Spinal cord (tissue), 9 donors: ENCODE measurements at regions not wholly inside any gene's neighbourhood (a gene's known extent, or its start where the extent isn't known, plus 50 kb on each side); places are given as distances from the start of the nearest gene placed in this dataset.
A peak's percentile ranks its signal among the peaks of the same experiment; 100 is the strongest.

ENCODE experiments used
- DNase-seq, 6 donors: peaks; one replicate each; pipeline versions ENCODE4 v3.0.0 to v3.0.0-alpha.2; 2013 to 2015; ENCODE audit warnings: low spot score in 6 of 6, low read depth in 4 of 6
- H3K27ac ChIP-seq: one replicate; pipeline ENCODE4 v1.5.1; 2013; ENCODE audit warnings: low read depth, low read length, control low read depth
- H3K27me3 ChIP-seq: one replicate; pipeline ENCODE4 v1.6.1; 2013; ENCODE audit warnings: low read length; ENCODE audit not compliant: control insufficient read depth, insufficient read depth
- H3K36me3 ChIP-seq: one replicate; pipeline ENCODE4 v1.6.1; 2013; ENCODE audit warnings: low read length; ENCODE audit not compliant: control insufficient read depth, insufficient read depth
- H3K4me1 ChIP-seq: one replicate; pipeline ENCODE4 v1.6.1; 2013; ENCODE audit warnings: low read length; ENCODE audit not compliant: control insufficient read depth, insufficient read depth
- H3K4me3 ChIP-seq: one replicate; pipeline ENCODE4 v1.5.1; 2013; ENCODE audit warnings: low read depth, low read length, control low read depth
- H3K9me3 ChIP-seq: one replicate; pipeline ENCODE4 v1.6.1; 2013; ENCODE audit warnings: low read length; ENCODE audit not compliant: control insufficient read depth, insufficient read depth
- WGBS: methylation state at CpG from one replicate; pipeline ENCODE4 v1.1.5; 2013; ENCODE audit warnings: missing lambda C conversion rate; ENCODE audit not compliant: insufficient coverage; 5-methylcytosine and 5-hydroxymethylcytosine counted together
- donor health status: healthy.

DNA sequence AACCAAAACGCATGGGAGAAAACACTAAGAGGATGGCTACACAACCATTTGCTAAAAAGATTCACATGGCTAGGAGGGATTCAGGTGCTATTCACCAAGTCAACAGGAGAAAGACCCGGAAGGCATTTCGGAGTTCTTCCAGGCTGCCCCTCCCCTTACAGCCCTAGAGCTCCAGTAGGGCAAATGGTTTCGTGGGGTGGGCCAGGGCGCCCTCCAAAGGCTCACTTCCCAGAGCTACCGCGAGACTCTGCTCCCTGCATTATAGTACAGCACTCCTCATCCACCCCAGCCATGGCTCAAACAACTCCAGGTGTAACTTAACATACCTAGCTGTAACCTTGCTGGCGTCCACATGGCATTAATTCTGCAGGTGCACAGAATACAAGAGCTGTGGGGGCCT lies 179.7 kb downstream of the SLC39A8 start:
- H3K27me3 ChIP-seq, result no peaks in the 10 kb centered on the region
- WGBS, result 98% methylated on average over 6 of the region's 8 CpGs

GRCh38 chr4:102163404-102164140 lies 181.7 kb downstream of the SLC39A8 start:
- DNase-seq, result no peak
- no peak overlapping the region for H3K4me3 ChIP-seq
- no peaks in the 10 kb centered on the region for H3K27me3 ChIP-seq
- peaks cover 2% of the 10 kb centered on the region for H3K4me1 ChIP-seq
- H3K27ac ChIP-seq, result no peak overlapping the region
- WGBS, result 80% methylated on average over 1 of the region's 4 CpGs
- no peaks in the 10 kb centered on the region for H3K36me3 ChIP-seq
- no peaks in the 10 kb centered on the region for H3K9me3 ChIP-seq

More for the DNA sequence above, 179.7 kb downstream of the SLC39A8 start:
- no peak overlapping the region for H3K27ac ChIP-seq
- H3K9me3 ChIP-seq, result no peaks in the 10 kb centered on the region
- no peak overlapping the region for H3K4me3 ChIP-seq
- peaks cover 2% of the 10 kb centered on the region for H3K4me1 ChIP-seq
- no peak for DNase-seq
- H3K36me3 ChIP-seq, result no peaks in the 10 kb centered on the region

- Histone ChIP-seq H3K4me1 (no peaks in the 10 kb centered on the region), H3K36me3 (no peaks in the 10 kb centered on the region), H3K4me3 (no peak overlapping the region), H3K27me3 (no peaks in the 10 kb centered on the region), H3K27ac (no peak overlapping the region), H3K9me3 (no peaks in the 10 kb centered on the region)
- 59% methylated on average over 3 of the region's 6 CpGs for WGBS
- no peak for DNase-seq
Observed at GRCh38 chr4:102157984-102158383, 187.3 kb downstream of the SLC39A8 start.

- H3K4me3 ChIP-seq, result no peak overlapping the region
- H3K36me3 ChIP-seq, result no peaks in the 10 kb centered on the region
- no CpG with 5 or more reads among the region's 1 CpG for WGBS
- no peaks in the 10 kb centered on the region for H3K9me3 ChIP-seq
- no peak overlapping the region for H3K27ac ChIP-seq
- no peak for DNase-seq
- no peaks in the 10 kb centered on the region for H3K27me3 ChIP-seq
- no peaks in the 10 kb centered on the region for H3K4me1 ChIP-seq
Observed at GRCh38 chr4:102153391-102153790, 191.9 kb downstream of the SLC39A8 start.

GRCh38 chr4:102151696-102152095 lies 193.6 kb downstream of the SLC39A8 start:
- no peak overlapping the region for H3K27ac ChIP-seq
- H3K27me3 ChIP-seq, result no peaks in the 10 kb centered on the region
- WGBS, result no CpG with 5 or more reads among the region's 1 CpG
- DNase-seq, result no peak
- H3K4me3 ChIP-seq, result no peak overlapping the region
- H3K9me3 ChIP-seq, result no peaks in the 10 kb centered on the region
- no peaks in the 10 kb centered on the region for H3K36me3 ChIP-seq
- H3K4me1 ChIP-seq, result no peaks in the 10 kb centered on the region

GRCh38 chr4:102143433-102143832 lies 201.8 kb downstream of the SLC39A8 start:
- WGBS, result no CpG with 5 or more reads among the region's 1 CpG
- H3K27me3 ChIP-seq, result no peaks in the 10 kb centered on the region
- H3K9me3 ChIP-seq, result no peaks in the 10 kb centered on the region
- H3K4me3 ChIP-seq, result no peak overlapping the region
- DNase-seq, result no peak
- H3K4me1 ChIP-seq, result no peaks in the 10 kb centered on the region
- no peak overlapping the region for H3K27ac ChIP-seq
- no peaks in the 10 kb centered on the region for H3K36me3 ChIP-seq

DNA sequence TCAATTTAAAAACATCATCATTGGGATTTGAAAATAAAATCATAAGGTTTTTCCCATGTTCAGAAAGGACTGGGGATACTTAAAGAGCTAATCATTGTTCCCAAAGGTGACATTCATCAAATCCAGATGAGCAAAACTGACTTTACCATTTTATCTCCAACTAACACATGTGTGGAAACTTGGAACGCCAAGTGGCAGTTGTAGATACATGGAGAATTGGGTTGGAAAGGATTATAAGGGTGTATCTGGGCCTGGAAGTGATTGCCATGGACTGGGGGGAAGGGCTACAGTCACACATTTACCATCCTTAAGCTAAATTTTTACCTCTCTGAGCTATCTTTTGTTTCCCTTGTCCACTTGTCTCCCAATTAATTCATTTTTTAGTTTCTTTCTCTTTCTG lies 203.4 kb downstream of the SLC39A8 start:
- no peak for DNase-seq
- H3K4me3 ChIP-seq, result no peak overlapping the region
- no peaks in the 10 kb centered on the region for H3K27me3 ChIP-seq
- no CpG with 5 or more reads among the region's 1 CpG for WGBS
- H3K9me3 ChIP-seq, result no peaks in the 10 kb centered on the region
- no peaks in the 10 kb centered on the region for H3K36me3 ChIP-seq
- H3K4me1 ChIP-seq, result no peaks in the 10 kb centered on the region
- H3K27ac ChIP-seq, result no peak overlapping the region

DNA sequence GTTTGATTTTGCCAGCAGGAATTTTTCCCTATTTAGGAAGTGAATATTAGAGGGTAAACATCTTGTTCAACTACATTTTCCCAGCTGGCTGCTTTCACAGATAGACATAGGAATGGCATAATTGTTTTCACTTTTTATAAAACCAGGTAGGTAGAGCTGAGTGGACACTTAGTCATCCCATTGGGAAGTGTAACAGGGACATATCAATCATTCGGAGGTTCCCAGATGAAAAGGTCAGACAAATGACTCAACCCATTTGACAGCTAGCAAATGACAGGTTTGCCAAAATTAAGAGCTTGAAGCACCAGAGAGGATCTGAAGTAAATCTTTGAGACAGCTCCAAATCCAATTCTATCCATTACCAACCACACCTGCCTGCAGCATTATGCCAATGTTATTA lies 205.3 kb downstream of the SLC39A8 start:
- H3K9me3 ChIP-seq, result no peaks in the 10 kb centered on the region
- no peak overlapping the region for H3K27ac ChIP-seq
- no peak for DNase-seq
- WGBS, result 100% methylated on average over 1 of the region's 1 CpG
- no peaks in the 10 kb centered on the region for H3K36me3 ChIP-seq
- no peaks in the 10 kb centered on the region for H3K27me3 ChIP-seq
- H3K4me3 ChIP-seq, result no peak overlapping the region
- H3K4me1 ChIP-seq, result no peaks in the 10 kb centered on the region

DNA sequence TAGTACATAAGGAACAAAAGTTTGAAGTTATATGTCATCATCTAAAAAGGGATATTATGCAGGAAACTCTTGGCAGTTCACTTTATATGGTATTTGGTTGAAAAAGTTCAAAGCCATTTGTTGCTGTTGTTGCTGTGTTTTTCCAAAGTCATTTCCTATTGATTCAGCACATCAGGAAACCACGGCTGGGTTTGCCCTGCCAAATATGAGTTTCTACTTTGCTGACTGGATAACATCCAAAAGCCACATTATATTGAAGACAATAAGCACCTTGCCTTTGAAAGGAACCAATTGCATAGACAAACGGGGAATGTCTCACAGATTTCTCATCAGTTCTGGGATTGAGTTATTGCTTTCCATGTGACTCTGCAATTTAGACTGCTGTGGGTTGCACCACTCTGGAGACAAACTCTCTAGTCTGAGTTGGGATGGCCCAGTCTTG lies 206.1 kb downstream of the SLC39A8 start:
- WGBS, result 43% methylated on average over 1 of the region's 2 CpGs
- Histone ChIP-seq H3K9me3 (no peaks in the 10 kb centered on the region), H3K4me1 (no peaks in the 10 kb centered on the region), H3K36me3 (no peaks in the 10 kb centered on the region), H3K4me3 (no peak overlapping the region), H3K27ac (no peak overlapping the region), H3K27me3 (no peaks in the 10 kb centered on the region)
- DNase-seq, result peak in 2 of 6 donors; percentile 12 to 15

DNA sequence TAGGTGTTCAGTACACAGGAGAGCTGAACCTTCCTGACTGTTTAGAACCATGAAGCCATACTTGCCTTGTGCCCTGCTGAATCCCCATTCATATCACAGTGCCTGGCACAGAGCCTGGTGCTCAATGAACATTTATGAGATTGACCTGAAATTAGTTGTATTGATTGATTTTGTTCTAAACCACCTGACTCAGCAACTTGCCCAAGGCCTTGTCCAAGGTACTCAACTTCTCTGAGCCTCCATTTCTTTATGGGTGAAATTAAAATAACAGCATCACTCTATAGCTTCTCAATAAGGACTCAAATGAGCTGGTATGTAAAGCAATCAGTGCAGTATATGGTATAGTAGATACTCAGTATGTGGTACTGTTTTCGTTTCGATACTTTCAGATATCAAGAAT lies 208.1 kb downstream of the SLC39A8 start:
- no peak overlapping the region for H3K27ac ChIP-seq
- no peaks in the 10 kb centered on the region for H3K36me3 ChIP-seq
- H3K4me1 ChIP-seq, result no peaks in the 10 kb centered on the region
- H3K9me3 ChIP-seq, result no peaks in the 10 kb centered on the region
- no peaks in the 10 kb centered on the region for H3K27me3 ChIP-seq
- WGBS, result no CpG with 5 or more reads among the region's 2 CpGs
- no peak for DNase-seq
- H3K4me3 ChIP-seq, result no peak overlapping the region
